Neural progenitor cell (in vitro differentiated cells): ENCODE measurements at regions not wholly inside any gene's neighbourhood (a gene's known extent, or its start where the extent isn't known, plus 50 kb on each side); places are given as distances from the start of the nearest gene placed in this dataset.
"Not testable (repeated sequence)": the region's sequence is repeated elsewhere in the genome, so short reads cannot be mapped to it uniquely, and the experiment has no call there.

Experiments
- CTCF ChIP-seq: fragments of 200-600 bp; sonication (generic); IDR thresholded peaks from 2 replicates; pipeline ENCODE4 v1.5.1; 2017; ENCODE audit warnings: antibody characterized with exemption, mild to moderate bottlenecking
- EZH2 ChIP-seq: fragments of 200-600 bp; sonication (generic); IDR thresholded peaks from 2 replicates; pipeline ENCODE4 v1.6.1; 2017; ENCODE audit warnings: antibody characterized with exemption, mild to moderate bottlenecking, moderate library complexity
- EZH2phosphoT487 ChIP-seq: fragments of 200-600 bp; sonication (generic); IDR thresholded peaks from 2 replicates; pipeline ENCODE4 v1.6.1; 2017; ENCODE audit warnings: antibody characterized with exemption

DNA sequence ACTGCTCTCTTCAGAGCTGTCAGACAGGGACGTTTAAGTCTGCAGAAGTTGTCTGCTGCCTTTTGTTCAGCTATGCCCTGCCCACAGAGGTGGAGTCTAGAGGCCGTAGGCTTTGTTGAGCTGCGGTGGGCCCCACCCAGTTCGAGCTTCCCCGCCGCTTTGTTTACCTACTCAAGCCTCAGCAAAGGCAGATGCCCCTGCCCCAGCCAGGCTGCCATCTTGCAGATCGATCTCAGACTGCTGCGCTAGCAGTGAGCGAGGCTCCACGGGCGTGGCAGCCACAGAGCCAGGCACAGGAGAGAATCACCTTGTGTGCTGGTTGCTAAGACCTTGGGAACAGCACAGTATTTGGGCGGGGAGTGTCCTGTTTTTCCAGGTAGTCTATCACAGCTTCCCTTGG is 120.8 kb upstream of the SOX2 start:
- not testable (repeated sequence) for TF ChIP-seq CTCF, EZH2, EZH2phosphoT487
